GM19324 (cell line): ENCODE measurements at regions not wholly inside any gene's neighbourhood (a gene's known extent, or its start where the extent isn't known, plus 50 kb on each side); places are given as distances from the start of the nearest gene placed in this dataset.
"Not testable (repeated sequence)": the region's sequence is repeated elsewhere in the genome, so short reads cannot be mapped to it uniquely, and the experiment has no call there.

Source experiments
- ATAC-seq: cut with Tn5 transposase; IDR thresholded peaks from one replicate; pipeline ENCODE4 v1.9.1; 2021; ENCODE audit warnings: mild to moderate bottlenecking, moderate library complexity; ENCODE audit not compliant: unreplicated experiment, low FRiP score

- ATAC-seq, result no peak
These were observed 106.8 kb upstream of the GPBP1 start for GRCh38 chr5:57066924-57067596.

GRCh38 chr5:57067597-57067924 lies 106.3 kb upstream of the GPBP1 start:
- ATAC-seq, result no peak

GRCh38 chr5:57069115-57069835 lies 104.6 kb upstream of the GPBP1 start:
- ATAC-seq, result no peak

GRCh38 chr5:57072218-57072892 lies 101.5 kb upstream of the GPBP1 start:
- no peak for ATAC-seq

GRCh38 chr5:57082441-57083067 lies 91.3 kb upstream of the GPBP1 start:
- ATAC-seq, result no peak

GRCh38 chr5:57085306-57086081 lies 88.4 kb upstream of the GPBP1 start:
- no peak for ATAC-seq

- not testable (repeated sequence) for ATAC-seq
These were observed 85.9 kb upstream of the GPBP1 start for GRCh38 chr5:57087947-57088346.

- no peak for ATAC-seq
These were observed 78.8 kb upstream of the GPBP1 start for GRCh38 chr5:57094753-57095683.

- ATAC-seq, result no peak
These were observed 76.3 kb upstream of the GPBP1 start for GRCh38 chr5:57097526-57097925.

- ATAC-seq, result no peak
These were observed 71.5 kb upstream of the GPBP1 start for GRCh38 chr5:57102189-57102904.

GRCh38 chr5:57102905-57103255 lies 71.0 kb upstream of the GPBP1 start:
- no peak for ATAC-seq

GRCh38 chr5:57103317-57103907 lies 70.4 kb upstream of the GPBP1 start:
- no peak for ATAC-seq

GRCh38 chr5:57106661-57107060 lies 67.2 kb upstream of the GPBP1 start:
- ATAC-seq, result no peak

- no peak for ATAC-seq
These were observed 61.9 kb upstream of the GPBP1 start for GRCh38 chr5:57111993-57112392.

GRCh38 chr5:57113481-57113880 lies 60.4 kb upstream of the GPBP1 start:
- no peak for ATAC-seq

GRCh38 chr5:57117596-57117995 lies 56.3 kb upstream of the GPBP1 start:
- ATAC-seq, result no peak

GRCh38 chr5:57119031-57119430 lies 54.8 kb upstream of the GPBP1 start:
- no peak for ATAC-seq

- ATAC-seq, result no peak
These were observed 49.8 kb upstream of the GPBP1 start for GRCh38 chr5:57124014-57124413.
